WTC11 (cell line): ENCODE measurements at regions not wholly inside any gene's neighbourhood (a gene's known extent, or its start where the extent isn't known, plus 50 kb on each side); places are given as distances from the start of the nearest gene placed in this dataset.

Experiments
- AFF4 ChIP-seq: sonication (generic); formaldehyde crosslinking; IDR thresholded peaks from 2 replicates; pipeline ENCODE4 v1.8.1; 2023; ENCODE audit warnings: mild to moderate bottlenecking, missing genetic modification reagents, borderline replicate concordance
- ATF1 ChIP-seq: sonication (generic); formaldehyde crosslinking; IDR thresholded peaks from 2 replicates; pipeline ENCODE4 v1.8.1; 2023; ENCODE audit warnings: mild to moderate bottlenecking, moderate library complexity, missing genetic modification reagents
- KAT7 ChIP-seq: sonication (generic); formaldehyde crosslinking; IDR thresholded peaks from 2 replicates; pipeline ENCODE4 v1.8.1; 2023; ENCODE audit warnings: missing genetic modification reagents, mild to moderate bottlenecking, borderline replicate concordance
- NR1H2 ChIP-seq: sonication (generic); formaldehyde crosslinking; IDR thresholded peaks from 2 replicates; pipeline ENCODE4 v1.9.0; 2021; ENCODE audit warnings: mild to moderate bottlenecking, moderate library complexity, missing genetic modification reagents
- NR3C1 ChIP-seq: sonication (generic); formaldehyde crosslinking; conservative IDR thresholded peaks from 2 replicates; pipeline ENCODE4 v1.8.1; 2023; ENCODE audit warnings: low read depth, mild to moderate bottlenecking, missing genetic modification reagents
- RELA ChIP-seq: sonication (generic); formaldehyde crosslinking; IDR thresholded peaks from 2 replicates; pipeline ENCODE4 v1.8.1; 2022; ENCODE audit warnings: missing genetic modification reagents, mild to moderate bottlenecking, borderline replicate concordance
- SMAD4 ChIP-seq: sonication (generic); formaldehyde crosslinking; IDR thresholded peaks from 2 replicates; pipeline ENCODE4 v1.8.0; 2022; ENCODE audit warnings: mild to moderate bottlenecking, missing genetic modification reagents
- ZNF317 ChIP-seq: sonication (generic); formaldehyde crosslinking; IDR thresholded peaks from 2 replicates; pipeline ENCODE4 v1.8.1; 2023; ENCODE audit warnings: low read depth, mild to moderate bottlenecking, moderate library complexity, missing genetic modification reagents, borderline replicate concordance
- TF ChIP-seq, protein P1 (sequence below): fragments of 200-600 bp; IDR thresholded peaks from 2 replicates; pipeline ENCODE4 v1.8.0; 2022; ENCODE audit warnings: antibody characterized with exemption
- TF ChIP-seq, protein P2 (sequence below): sonication (generic); formaldehyde crosslinking; IDR thresholded peaks from 2 replicates; pipeline ENCODE4 v1.8.0; 2022; ENCODE audit warnings: mild to moderate bottlenecking, missing genetic modification reagents
- TF ChIP-seq, protein P3 (sequence below): sonication (generic); formaldehyde crosslinking; IDR thresholded peaks from 2 replicates; pipeline ENCODE4 v1.8.1; 2023; ENCODE audit warnings: mild to moderate bottlenecking, missing genetic modification reagents

- no peak for TF ChIP-seq RELA (CRISPR knock-in tag)
- no peak for TF ChIP-seq AFF4
- TF ChIP-seq, protein P1, sequence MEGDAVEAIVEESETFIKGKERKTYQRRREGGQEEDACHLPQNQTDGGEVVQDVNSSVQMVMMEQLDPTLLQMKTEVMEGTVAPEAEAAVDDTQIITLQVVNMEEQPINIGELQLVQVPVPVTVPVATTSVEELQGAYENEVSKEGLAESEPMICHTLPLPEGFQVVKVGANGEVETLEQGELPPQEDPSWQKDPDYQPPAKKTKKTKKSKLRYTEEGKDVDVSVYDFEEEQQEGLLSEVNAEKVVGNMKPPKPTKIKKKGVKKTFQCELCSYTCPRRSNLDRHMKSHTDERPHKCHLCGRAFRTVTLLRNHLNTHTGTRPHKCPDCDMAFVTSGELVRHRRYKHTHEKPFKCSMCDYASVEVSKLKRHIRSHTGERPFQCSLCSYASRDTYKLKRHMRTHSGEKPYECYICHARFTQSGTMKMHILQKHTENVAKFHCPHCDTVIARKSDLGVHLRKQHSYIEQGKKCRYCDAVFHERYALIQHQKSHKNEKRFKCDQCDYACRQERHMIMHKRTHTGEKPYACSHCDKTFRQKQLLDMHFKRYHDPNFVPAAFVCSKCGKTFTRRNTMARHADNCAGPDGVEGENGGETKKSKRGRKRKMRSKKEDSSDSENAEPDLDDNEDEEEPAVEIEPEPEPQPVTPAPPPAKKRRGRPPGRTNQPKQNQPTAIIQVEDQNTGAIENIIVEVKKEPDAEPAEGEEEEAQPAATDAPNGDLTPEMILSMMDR: no peak
- no peak for TF ChIP-seq SMAD4 (CRISPR knock-in tag)
- TF ChIP-seq ZNF317: no peak
- TF ChIP-seq NR1H2 (CRISPR knock-in tag): no peak
- TF ChIP-seq, protein P2, sequence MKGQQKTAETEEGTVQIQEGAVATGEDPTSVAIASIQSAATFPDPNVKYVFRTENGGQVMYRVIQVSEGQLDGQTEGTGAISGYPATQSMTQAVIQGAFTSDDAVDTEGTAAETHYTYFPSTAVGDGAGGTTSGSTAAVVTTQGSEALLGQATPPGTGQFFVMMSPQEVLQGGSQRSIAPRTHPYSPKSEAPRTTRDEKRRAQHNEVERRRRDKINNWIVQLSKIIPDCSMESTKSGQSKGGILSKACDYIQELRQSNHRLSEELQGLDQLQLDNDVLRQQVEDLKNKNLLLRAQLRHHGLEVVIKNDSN: no peak
- TF ChIP-seq NR3C1 (CRISPR knock-in tag): no peak
- TF ChIP-seq, protein P3, sequence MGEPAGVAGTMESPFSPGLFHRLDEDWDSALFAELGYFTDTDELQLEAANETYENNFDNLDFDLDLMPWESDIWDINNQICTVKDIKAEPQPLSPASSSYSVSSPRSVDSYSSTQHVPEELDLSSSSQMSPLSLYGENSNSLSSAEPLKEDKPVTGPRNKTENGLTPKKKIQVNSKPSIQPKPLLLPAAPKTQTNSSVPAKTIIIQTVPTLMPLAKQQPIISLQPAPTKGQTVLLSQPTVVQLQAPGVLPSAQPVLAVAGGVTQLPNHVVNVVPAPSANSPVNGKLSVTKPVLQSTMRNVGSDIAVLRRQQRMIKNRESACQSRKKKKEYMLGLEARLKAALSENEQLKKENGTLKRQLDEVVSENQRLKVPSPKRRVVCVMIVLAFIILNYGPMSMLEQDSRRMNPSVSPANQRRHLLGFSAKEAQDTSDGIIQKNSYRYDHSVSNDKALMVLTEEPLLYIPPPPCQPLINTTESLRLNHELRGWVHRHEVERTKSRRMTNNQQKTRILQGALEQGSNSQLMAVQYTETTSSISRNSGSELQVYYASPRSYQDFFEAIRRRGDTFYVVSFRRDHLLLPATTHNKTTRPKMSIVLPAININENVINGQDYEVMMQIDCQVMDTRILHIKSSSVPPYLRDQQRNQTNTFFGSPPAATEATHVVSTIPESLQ (CRISPR knock-in tag): no peak
- no peak for TF ChIP-seq KAT7 (CRISPR knock-in tag)
- no peak for TF ChIP-seq ATF1 (CRISPR knock-in tag)
Observed at GRCh38 chr2:67256892-67257291, 140.2 kb upstream of the ETAA1 start.
